WTC11 (cell line): ENCODE measurements at regions not wholly inside any gene's neighbourhood (a gene's known extent, or its start where the extent isn't known, plus 50 kb on each side); places are given as distances from the start of the nearest gene placed in this dataset.

Experiments
- ATAC-seq: fragments of 200-7000 bp; cut with Tn5 transposase; 2 replicates; pipeline ENCODE4 v1.10.0; 2021; ENCODE audit warnings: mild to moderate bottlenecking, moderate library complexity
- CTCF ChIA-PET: fragments of 300-600 bp; sonication (Branson Sonifier 250); formaldehyde crosslinking; loops from one replicate; lab custom pipeline; 2021; ENCODE audit warnings: antibody characterized with exemption; lab: Charles Lee
- POLR2A ChIA-PET: fragments of 350-600 bp; sonication (Branson Sonifier 250); formaldehyde crosslinking; loops from one replicate; lab custom pipeline; 2021; ENCODE audit warnings: antibody characterized with exemption; lab: Charles Lee
- DNase-seq: peaks from one replicate; pipeline ENCODE4 v3.0.0; 2021; ENCODE audit warnings: low spot score
- H3K27ac Mint-ChIP-seq: 2 replicates; pipeline ENCODE4 v1.8.0; 2021; ENCODE audit warnings: mixed read lengths
- H3K27me3 Mint-ChIP-seq: 2 replicates; pipeline ENCODE4 v1.8.0; 2021; ENCODE audit warnings: low read depth, mild to moderate bottlenecking, moderate library complexity, mixed read lengths
- H3K36me3 Mint-ChIP-seq: 2 replicates; pipeline ENCODE4 v1.8.0; 2021; ENCODE audit warnings: mixed read lengths
- H3K4me1 Mint-ChIP-seq: 2 replicates; pipeline ENCODE4 v1.8.0; 2022; ENCODE audit warnings: mixed read lengths
- H3K4me3 Mint-ChIP-seq: 2 replicates; pipeline ENCODE4 v1.8.0; 2021; ENCODE audit warnings: mild to moderate bottlenecking, moderate library complexity, mixed read lengths
- H3K9me3 Mint-ChIP-seq: 2 replicates; pipeline ENCODE4 v1.8.0; 2021; ENCODE audit warnings: mixed read lengths
- CREM ChIP-seq: sonication (generic); formaldehyde crosslinking; IDR thresholded peaks from 2 replicates; pipeline ENCODE4 v1.8.1; 2022; ENCODE audit warnings: mild to moderate bottlenecking, missing genetic modification reagents, moderate library complexity
- ETV6 ChIP-seq: sonication (generic); formaldehyde crosslinking; IDR thresholded peaks from 2 replicates; pipeline ENCODE4 v1.8.1; 2022; ENCODE audit warnings: mild to moderate bottlenecking, missing genetic modification reagents
- GABPB1 ChIP-seq: sonication (generic); formaldehyde crosslinking; IDR thresholded peaks from 2 replicates; pipeline ENCODE4 v1.8.1; 2023; ENCODE audit warnings: mild to moderate bottlenecking, missing genetic modification reagents
- HMGA2 ChIP-seq: fragments of 250-450 bp; sonication (Bioruptor Pico); IDR thresholded peaks from 2 replicates; pipeline ENCODE4 v1.4.0; 2021; ENCODE audit warnings: mild to moderate bottlenecking, moderate library complexity
- KAT7 ChIP-seq: sonication (generic); formaldehyde crosslinking; IDR thresholded peaks from 2 replicates; pipeline ENCODE4 v1.8.1; 2023; ENCODE audit warnings: missing genetic modification reagents, mild to moderate bottlenecking, borderline replicate concordance
- MYBL2 ChIP-seq: sonication (generic); formaldehyde crosslinking; IDR thresholded peaks from 2 replicates; pipeline ENCODE4 v1.8.1; 2023; ENCODE audit warnings: mild to moderate bottlenecking, moderate library complexity, missing genetic modification reagents
- NFATC4 ChIP-seq: fragments of 250-450 bp; sonication (Bioruptor Pico); IDR thresholded peaks from 2 replicates; pipeline ENCODE4 v1.9.0; 2021; ENCODE audit warnings: mild to moderate bottlenecking
- NFE2L1 ChIP-seq: sonication (generic); formaldehyde crosslinking; IDR thresholded peaks from 2 replicates; pipeline ENCODE4 v1.8.1; 2023; ENCODE audit warnings: missing genetic modification reagents
- SOX15 ChIP-seq: fragments of 250-450 bp; sonication (Bioruptor Pico); IDR thresholded peaks from 2 replicates; pipeline ENCODE4 v1.9.0; 2021; ENCODE audit warnings: mild to moderate bottlenecking
- ZNF396 ChIP-seq: fragments of 250-450 bp; sonication (Bioruptor Pico); IDR thresholded peaks from 2 replicates; pipeline ENCODE4 v1.8.0; 2021; ENCODE audit warnings: mild to moderate bottlenecking, moderate library complexity, borderline replicate concordance
- ZNF423 ChIP-seq: fragments of 250-450 bp; sonication (Bioruptor Pico); IDR thresholded peaks from 2 replicates; pipeline ENCODE4 v2.1.2; 2022; ENCODE audit warnings: mild to moderate bottlenecking, moderate library complexity
- TF ChIP-seq, protein P1 (sequence below): fragments of 250-450 bp; sonication (Bioruptor Pico); IDR thresholded peaks from 2 replicates; pipeline ENCODE4 v1.9.0; 2021; ENCODE audit warnings: mild to moderate bottlenecking
- TF ChIP-seq, protein P2 (sequence below): sonication (generic); formaldehyde crosslinking; conservative IDR thresholded peaks from 2 replicates; pipeline ENCODE4 v1.8.1; 2022; ENCODE audit warnings: mild to moderate bottlenecking, missing genetic modification reagents
- TF ChIP-seq, protein P3 (sequence below): fragments of 250-450 bp; sonication (Bioruptor Pico); IDR thresholded peaks from 2 replicates; pipeline ENCODE4 v1.9.0; 2021; ENCODE audit warnings: mild to moderate bottlenecking, borderline replicate concordance
- TF ChIP-seq, protein P4 (sequence below): sonication (generic); formaldehyde crosslinking; IDR thresholded peaks from 2 replicates; pipeline ENCODE4 v1.8.1; 2023; ENCODE audit warnings: mild to moderate bottlenecking, missing genetic modification reagents
- TF ChIP-seq, protein P5 (sequence below): sonication (generic); formaldehyde crosslinking; IDR thresholded peaks from 2 replicates; pipeline ENCODE4 v1.8.1; 2023; ENCODE audit warnings: mild to moderate bottlenecking, missing genetic modification reagents, moderate library complexity
- TF ChIP-seq, protein P6 (sequence below): sonication (generic); formaldehyde crosslinking; IDR thresholded peaks from 2 replicates; pipeline ENCODE4 v1.8.1; 2022; ENCODE audit warnings: mild to moderate bottlenecking, missing genetic modification reagents, moderate library complexity, borderline replicate concordance
- TF ChIP-seq, protein P7 (sequence below): sonication (generic); formaldehyde crosslinking; conservative IDR thresholded peaks from 2 replicates; pipeline ENCODE4 v1.8.1; 2023; ENCODE audit warnings: mild to moderate bottlenecking, low read depth, missing genetic modification reagents, moderate library complexity

DNA sequence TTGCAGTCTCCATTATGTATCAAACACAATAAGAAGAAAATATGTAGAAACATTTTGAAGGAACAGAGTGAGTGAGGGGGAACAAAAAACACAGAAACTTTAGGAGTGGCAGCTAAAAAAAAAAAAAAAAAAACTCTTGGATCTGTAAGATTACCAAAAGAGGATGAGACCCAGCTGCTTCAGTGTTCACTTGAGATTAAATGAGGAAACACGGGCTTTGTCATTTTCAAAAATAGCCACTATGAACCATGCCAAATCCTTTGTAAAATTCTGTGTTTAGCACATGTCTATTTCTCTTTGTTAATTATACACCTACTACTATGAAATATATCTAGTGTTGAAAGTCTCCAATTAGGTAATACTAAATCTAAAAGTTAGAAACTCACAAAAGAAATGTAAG lies 485.9 kb downstream of the EFNA5 start:
- Mint-ChIP-seq H3K9me3 (peaks cover 16% of the 10 kb centered on the region), H3K36me3 (no peaks in the 10 kb centered on the region), H3K4me1 (no peaks in the 10 kb centered on the region), H3K27me3 (no peaks in the 10 kb centered on the region)
- ATAC-seq (no peak), DNase-seq (no peak)
- ChIA-PET POLR2A (no interaction called here), CTCF (interaction anchor here (1.3 kb wide), 1 partner anchor 64 kb away, joined by 3 read pairs; no protein-coding TSS in a partner anchor)
- no peak for TF ChIP-seq ZNF423 (CRISPR knock-in tag)
- TF ChIP-seq HMGA2 (CRISPR knock-in tag): no peak
- no peak for TF ChIP-seq MYBL2 (CRISPR knock-in tag)
- TF ChIP-seq ZNF396 (CRISPR knock-in tag): no peak
- TF ChIP-seq, protein P1, sequence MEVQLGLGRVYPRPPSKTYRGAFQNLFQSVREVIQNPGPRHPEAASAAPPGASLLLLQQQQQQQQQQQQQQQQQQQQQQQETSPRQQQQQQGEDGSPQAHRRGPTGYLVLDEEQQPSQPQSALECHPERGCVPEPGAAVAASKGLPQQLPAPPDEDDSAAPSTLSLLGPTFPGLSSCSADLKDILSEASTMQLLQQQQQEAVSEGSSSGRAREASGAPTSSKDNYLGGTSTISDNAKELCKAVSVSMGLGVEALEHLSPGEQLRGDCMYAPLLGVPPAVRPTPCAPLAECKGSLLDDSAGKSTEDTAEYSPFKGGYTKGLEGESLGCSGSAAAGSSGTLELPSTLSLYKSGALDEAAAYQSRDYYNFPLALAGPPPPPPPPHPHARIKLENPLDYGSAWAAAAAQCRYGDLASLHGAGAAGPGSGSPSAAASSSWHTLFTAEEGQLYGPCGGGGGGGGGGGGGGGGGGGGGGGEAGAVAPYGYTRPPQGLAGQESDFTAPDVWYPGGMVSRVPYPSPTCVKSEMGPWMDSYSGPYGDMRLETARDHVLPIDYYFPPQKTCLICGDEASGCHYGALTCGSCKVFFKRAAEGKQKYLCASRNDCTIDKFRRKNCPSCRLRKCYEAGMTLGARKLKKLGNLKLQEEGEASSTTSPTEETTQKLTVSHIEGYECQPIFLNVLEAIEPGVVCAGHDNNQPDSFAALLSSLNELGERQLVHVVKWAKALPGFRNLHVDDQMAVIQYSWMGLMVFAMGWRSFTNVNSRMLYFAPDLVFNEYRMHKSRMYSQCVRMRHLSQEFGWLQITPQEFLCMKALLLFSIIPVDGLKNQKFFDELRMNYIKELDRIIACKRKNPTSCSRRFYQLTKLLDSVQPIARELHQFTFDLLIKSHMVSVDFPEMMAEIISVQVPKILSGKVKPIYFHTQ (CRISPR knock-in tag): no peak
- TF ChIP-seq, protein P2, sequence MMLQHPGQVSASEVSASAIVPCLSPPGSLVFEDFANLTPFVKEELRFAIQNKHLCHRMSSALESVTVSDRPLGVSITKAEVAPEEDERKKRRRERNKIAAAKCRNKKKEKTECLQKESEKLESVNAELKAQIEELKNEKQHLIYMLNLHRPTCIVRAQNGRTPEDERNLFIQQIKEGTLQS (CRISPR knock-in tag): no peak
- no peak for TF ChIP-seq NFE2L1 (CRISPR knock-in tag)
- TF ChIP-seq SOX15 (CRISPR knock-in tag): no peak
- TF ChIP-seq, protein P3, sequence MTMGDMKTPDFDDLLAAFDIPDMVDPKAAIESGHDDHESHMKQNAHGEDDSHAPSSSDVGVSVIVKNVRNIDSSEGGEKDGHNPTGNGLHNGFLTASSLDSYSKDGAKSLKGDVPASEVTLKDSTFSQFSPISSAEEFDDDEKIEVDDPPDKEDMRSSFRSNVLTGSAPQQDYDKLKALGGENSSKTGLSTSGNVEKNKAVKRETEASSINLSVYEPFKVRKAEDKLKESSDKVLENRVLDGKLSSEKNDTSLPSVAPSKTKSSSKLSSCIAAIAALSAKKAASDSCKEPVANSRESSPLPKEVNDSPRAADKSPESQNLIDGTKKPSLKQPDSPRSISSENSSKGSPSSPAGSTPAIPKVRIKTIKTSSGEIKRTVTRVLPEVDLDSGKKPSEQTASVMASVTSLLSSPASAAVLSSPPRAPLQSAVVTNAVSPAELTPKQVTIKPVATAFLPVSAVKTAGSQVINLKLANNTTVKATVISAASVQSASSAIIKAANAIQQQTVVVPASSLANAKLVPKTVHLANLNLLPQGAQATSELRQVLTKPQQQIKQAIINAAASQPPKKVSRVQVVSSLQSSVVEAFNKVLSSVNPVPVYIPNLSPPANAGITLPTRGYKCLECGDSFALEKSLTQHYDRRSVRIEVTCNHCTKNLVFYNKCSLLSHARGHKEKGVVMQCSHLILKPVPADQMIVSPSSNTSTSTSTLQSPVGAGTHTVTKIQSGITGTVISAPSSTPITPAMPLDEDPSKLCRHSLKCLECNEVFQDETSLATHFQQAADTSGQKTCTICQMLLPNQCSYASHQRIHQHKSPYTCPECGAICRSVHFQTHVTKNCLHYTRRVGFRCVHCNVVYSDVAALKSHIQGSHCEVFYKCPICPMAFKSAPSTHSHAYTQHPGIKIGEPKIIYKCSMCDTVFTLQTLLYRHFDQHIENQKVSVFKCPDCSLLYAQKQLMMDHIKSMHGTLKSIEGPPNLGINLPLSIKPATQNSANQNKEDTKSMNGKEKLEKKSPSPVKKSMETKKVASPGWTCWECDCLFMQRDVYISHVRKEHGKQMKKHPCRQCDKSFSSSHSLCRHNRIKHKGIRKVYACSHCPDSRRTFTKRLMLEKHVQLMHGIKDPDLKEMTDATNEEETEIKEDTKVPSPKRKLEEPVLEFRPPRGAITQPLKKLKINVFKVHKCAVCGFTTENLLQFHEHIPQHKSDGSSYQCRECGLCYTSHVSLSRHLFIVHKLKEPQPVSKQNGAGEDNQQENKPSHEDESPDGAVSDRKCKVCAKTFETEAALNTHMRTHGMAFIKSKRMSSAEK (CRISPR knock-in tag): no peak
- TF ChIP-seq, protein P4, sequence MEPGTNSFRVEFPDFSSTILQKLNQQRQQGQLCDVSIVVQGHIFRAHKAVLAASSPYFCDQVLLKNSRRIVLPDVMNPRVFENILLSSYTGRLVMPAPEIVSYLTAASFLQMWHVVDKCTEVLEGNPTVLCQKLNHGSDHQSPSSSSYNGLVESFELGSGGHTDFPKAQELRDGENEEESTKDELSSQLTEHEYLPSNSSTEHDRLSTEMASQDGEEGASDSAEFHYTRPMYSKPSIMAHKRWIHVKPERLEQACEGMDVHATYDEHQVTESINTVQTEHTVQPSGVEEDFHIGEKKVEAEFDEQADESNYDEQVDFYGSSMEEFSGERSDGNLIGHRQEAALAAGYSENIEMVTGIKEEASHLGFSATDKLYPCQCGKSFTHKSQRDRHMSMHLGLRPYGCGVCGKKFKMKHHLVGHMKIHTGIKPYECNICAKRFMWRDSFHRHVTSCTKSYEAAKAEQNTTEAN (CRISPR knock-in tag): no peak
- TF ChIP-seq, protein P5, sequence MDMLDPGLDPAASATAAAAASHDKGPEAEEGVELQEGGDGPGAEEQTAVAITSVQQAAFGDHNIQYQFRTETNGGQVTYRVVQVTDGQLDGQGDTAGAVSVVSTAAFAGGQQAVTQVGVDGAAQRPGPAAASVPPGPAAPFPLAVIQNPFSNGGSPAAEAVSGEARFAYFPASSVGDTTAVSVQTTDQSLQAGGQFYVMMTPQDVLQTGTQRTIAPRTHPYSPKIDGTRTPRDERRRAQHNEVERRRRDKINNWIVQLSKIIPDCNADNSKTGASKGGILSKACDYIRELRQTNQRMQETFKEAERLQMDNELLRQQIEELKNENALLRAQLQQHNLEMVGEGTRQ (CRISPR knock-in tag): no peak
- TF ChIP-seq, all 79 proteins: peak for 0
- Mint-ChIP-seq H3K27ac (no peak overlapping the region), H3K4me3 (no peak overlapping the region)

DNA sequence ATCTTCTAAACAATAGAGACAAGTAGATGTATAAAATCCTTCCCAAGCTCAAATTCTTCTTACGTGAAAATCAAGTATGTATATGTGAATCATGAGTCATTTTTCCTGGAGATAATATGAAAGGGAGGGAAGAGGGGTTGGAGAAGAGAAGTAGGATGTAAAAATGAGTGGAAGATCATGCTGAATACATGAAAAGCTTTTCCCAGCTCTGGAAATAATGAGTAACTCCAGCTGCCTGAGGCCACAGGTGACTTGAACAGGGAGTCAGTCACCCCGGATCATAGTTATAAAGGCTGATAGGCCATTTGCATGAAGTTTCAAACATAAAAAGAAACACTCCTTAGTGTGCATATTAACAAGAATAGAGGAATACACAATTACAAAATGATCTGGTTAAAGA lies 486.7 kb downstream of the EFNA5 start:
- ChIA-PET CTCF (interaction anchor here (1.3 kb wide), 1 partner anchor 64 kb away, joined by 3 read pairs; no protein-coding TSS in a partner anchor), POLR2A (no interaction called here)
- Mint-ChIP-seq H3K27me3 (no peaks in the 10 kb centered on the region), H3K4me1 (no peaks in the 10 kb centered on the region), H3K4me3 (no peak overlapping the region), H3K27ac (no peak overlapping the region), H3K9me3 (peaks cover 16% of the 10 kb centered on the region), H3K36me3 (no peaks in the 10 kb centered on the region)
- ATAC-seq (no peak), DNase-seq (no peak)
- TF ChIP-seq, protein P6, sequence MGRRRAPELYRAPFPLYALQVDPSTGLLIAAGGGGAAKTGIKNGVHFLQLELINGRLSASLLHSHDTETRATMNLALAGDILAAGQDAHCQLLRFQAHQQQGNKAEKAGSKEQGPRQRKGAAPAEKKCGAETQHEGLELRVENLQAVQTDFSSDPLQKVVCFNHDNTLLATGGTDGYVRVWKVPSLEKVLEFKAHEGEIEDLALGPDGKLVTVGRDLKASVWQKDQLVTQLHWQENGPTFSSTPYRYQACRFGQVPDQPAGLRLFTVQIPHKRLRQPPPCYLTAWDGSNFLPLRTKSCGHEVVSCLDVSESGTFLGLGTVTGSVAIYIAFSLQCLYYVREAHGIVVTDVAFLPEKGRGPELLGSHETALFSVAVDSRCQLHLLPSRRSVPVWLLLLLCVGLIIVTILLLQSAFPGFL (CRISPR knock-in tag): no peak
- no peak for TF ChIP-seq NFE2L1 (CRISPR knock-in tag)
- TF ChIP-seq, protein P1 (CRISPR knock-in tag): no peak
- TF ChIP-seq, protein P7, sequence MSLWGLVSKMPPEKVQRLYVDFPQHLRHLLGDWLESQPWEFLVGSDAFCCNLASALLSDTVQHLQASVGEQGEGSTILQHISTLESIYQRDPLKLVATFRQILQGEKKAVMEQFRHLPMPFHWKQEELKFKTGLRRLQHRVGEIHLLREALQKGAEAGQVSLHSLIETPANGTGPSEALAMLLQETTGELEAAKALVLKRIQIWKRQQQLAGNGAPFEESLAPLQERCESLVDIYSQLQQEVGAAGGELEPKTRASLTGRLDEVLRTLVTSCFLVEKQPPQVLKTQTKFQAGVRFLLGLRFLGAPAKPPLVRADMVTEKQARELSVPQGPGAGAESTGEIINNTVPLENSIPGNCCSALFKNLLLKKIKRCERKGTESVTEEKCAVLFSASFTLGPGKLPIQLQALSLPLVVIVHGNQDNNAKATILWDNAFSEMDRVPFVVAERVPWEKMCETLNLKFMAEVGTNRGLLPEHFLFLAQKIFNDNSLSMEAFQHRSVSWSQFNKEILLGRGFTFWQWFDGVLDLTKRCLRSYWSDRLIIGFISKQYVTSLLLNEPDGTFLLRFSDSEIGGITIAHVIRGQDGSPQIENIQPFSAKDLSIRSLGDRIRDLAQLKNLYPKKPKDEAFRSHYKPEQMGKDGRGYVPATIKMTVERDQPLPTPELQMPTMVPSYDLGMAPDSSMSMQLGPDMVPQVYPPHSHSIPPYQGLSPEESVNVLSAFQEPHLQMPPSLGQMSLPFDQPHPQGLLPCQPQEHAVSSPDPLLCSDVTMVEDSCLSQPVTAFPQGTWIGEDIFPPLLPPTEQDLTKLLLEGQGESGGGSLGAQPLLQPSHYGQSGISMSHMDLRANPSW (CRISPR knock-in tag): no peak
- TF ChIP-seq GABPB1 (CRISPR knock-in tag): no peak
- TF ChIP-seq CREM (CRISPR knock-in tag): no peak
- TF ChIP-seq NFATC4 (CRISPR knock-in tag): no peak
- no peak for TF ChIP-seq ETV6
- TF ChIP-seq KAT7 (CRISPR knock-in tag): no peak
